ENCODE measurements at regions not wholly inside any gene's neighbourhood (a gene's known extent, or its start where the extent isn't known, plus 50 kb on each side); places are given as distances from the start of the nearest gene placed in this dataset.
"Not testable (repeated sequence)": the region's sequence is repeated elsewhere in the genome, so short reads cannot be mapped to it uniquely, and the experiment has no call there.

- H3K27me3 ChIP-seq (ENCODE audit: insufficient read depth, low read length); H3K27ac ChIP-seq (ENCODE audit: low read depth, low read length); H3K4me3 ChIP-seq (ENCODE audit: low read length); H3K9ac ChIP-seq (ENCODE audit: low read depth, low read length); H3K36me3 ChIP-seq (ENCODE audit: insufficient read depth, low read length); H3K9me3 ChIP-seq (ENCODE audit: insufficient read depth, low read depth, low read length); H3K4me1 ChIP-seq (ENCODE audit: insufficient read depth, low read length): not testable (repeated sequence)
- WGBS = 100% methylated on average over 3 of the region's 4 CpGs
These were observed 197.7 kb downstream of the FGFR2 start for GRCh38 chr10:121400507-121400906.

- Histone ChIP-seq H3K4me1 (ENCODE audit: insufficient read depth, low read length) (no peaks in the 10 kb centered on the region), H3K9ac (ENCODE audit: low read depth, low read length) (no peak overlapping the region), H3K27ac (ENCODE audit: low read depth, low read length) (no peak overlapping the region), H3K36me3 (ENCODE audit: insufficient read depth, low read length) (no peaks in the 10 kb centered on the region), H3K27me3 (ENCODE audit: insufficient read depth, low read length) (no peaks in the 10 kb centered on the region), H3K9me3 (ENCODE audit: insufficient read depth, low read depth, low read length) (no peaks in the 10 kb centered on the region), H3K4me3 (ENCODE audit: low read length) (no peak overlapping the region)
- WGBS = 96% methylated on average over 5 of the region's 5 CpGs
These were observed 194.7 kb downstream of the FGFR2 start for GRCh38 chr10:121403527-121403926.

GRCh38 chr10:121404611-121405010 lies 193.6 kb downstream of the FGFR2 start:
- Histone ChIP-seq H3K27ac (ENCODE audit: low read depth, low read length) (no peak overlapping the region), H3K36me3 (ENCODE audit: insufficient read depth, low read length) (no peaks in the 10 kb centered on the region), H3K9ac (ENCODE audit: low read depth, low read length) (no peak overlapping the region), H3K27me3 (ENCODE audit: insufficient read depth, low read length) (no peaks in the 10 kb centered on the region), H3K9me3 (ENCODE audit: insufficient read depth, low read depth, low read length) (no peaks in the 10 kb centered on the region), H3K4me1 (ENCODE audit: insufficient read depth, low read length) (no peaks in the 10 kb centered on the region), H3K4me3 (ENCODE audit: low read length) (no peak overlapping the region)
- WGBS = 97% methylated on average over 4 of the region's 4 CpGs

GRCh38 chr10:121405096-121405495 lies 193.1 kb downstream of the FGFR2 start:
- H3K36me3 ChIP-seq (ENCODE audit: insufficient read depth, low read length) = no peaks in the 10 kb centered on the region
- H3K9ac ChIP-seq (ENCODE audit: low read depth, low read length) = no peak overlapping the region
- no peaks in the 10 kb centered on the region for H3K27me3 ChIP-seq (ENCODE audit: insufficient read depth, low read length)
- 89% methylated on average over 3 of the region's 3 CpGs for WGBS
- no peak overlapping the region for H3K27ac ChIP-seq (ENCODE audit: low read depth, low read length)
- H3K4me1 ChIP-seq (ENCODE audit: insufficient read depth, low read length) = no peaks in the 10 kb centered on the region
- no peak overlapping the region for H3K4me3 ChIP-seq (ENCODE audit: low read length)
- H3K9me3 ChIP-seq (ENCODE audit: insufficient read depth, low read depth, low read length) = no peaks in the 10 kb centered on the region

GRCh38 chr10:121405549-121405948 lies 192.7 kb downstream of the FGFR2 start:
- H3K9ac ChIP-seq (ENCODE audit: low read depth, low read length) = no peak overlapping the region
- no peaks in the 10 kb centered on the region for H3K9me3 ChIP-seq (ENCODE audit: insufficient read depth, low read depth, low read length)
- H3K27me3 ChIP-seq (ENCODE audit: insufficient read depth, low read length) = no peaks in the 10 kb centered on the region
- 98% methylated on average over 2 of the region's 2 CpGs for WGBS
- no peaks in the 10 kb centered on the region for H3K36me3 ChIP-seq (ENCODE audit: insufficient read depth, low read length)
- no peaks in the 10 kb centered on the region for H3K4me1 ChIP-seq (ENCODE audit: insufficient read depth, low read length)
- H3K4me3 ChIP-seq (ENCODE audit: low read length) = no peak overlapping the region
- no peak overlapping the region for H3K27ac ChIP-seq (ENCODE audit: low read depth, low read length)

GRCh38 chr10:121405953-121406352 lies 192.3 kb downstream of the FGFR2 start:
- Histone ChIP-seq H3K9me3 (ENCODE audit: insufficient read depth, low read depth, low read length) (no peaks in the 10 kb centered on the region), H3K4me3 (ENCODE audit: low read length) (no peak overlapping the region), H3K36me3 (ENCODE audit: insufficient read depth, low read length) (no peaks in the 10 kb centered on the region), H3K27ac (ENCODE audit: low read depth, low read length) (no peak overlapping the region), H3K9ac (ENCODE audit: low read depth, low read length) (no peak overlapping the region), H3K4me1 (ENCODE audit: insufficient read depth, low read length) (no peaks in the 10 kb centered on the region), H3K27me3 (ENCODE audit: insufficient read depth, low read length) (no peaks in the 10 kb centered on the region)
- 93% methylated on average over 5 of the region's 5 CpGs for WGBS

- H3K27ac ChIP-seq (ENCODE audit: low read depth, low read length) = no peak overlapping the region
- WGBS = 94% methylated on average over 10 of the region's 11 CpGs
- H3K9me3 ChIP-seq (ENCODE audit: insufficient read depth, low read depth, low read length) = no peaks in the 10 kb centered on the region
- no peaks in the 10 kb centered on the region for H3K36me3 ChIP-seq (ENCODE audit: insufficient read depth, low read length)
- H3K4me3 ChIP-seq (ENCODE audit: low read length) = no peak overlapping the region
- H3K9ac ChIP-seq (ENCODE audit: low read depth, low read length) = no peak overlapping the region
- no peaks in the 10 kb centered on the region for H3K4me1 ChIP-seq (ENCODE audit: insufficient read depth, low read length)
- H3K27me3 ChIP-seq (ENCODE audit: insufficient read depth, low read length) = no peaks in the 10 kb centered on the region
These were observed 191.3 kb downstream of the FGFR2 start for GRCh38 chr10:121406823-121407545.

- no peaks in the 10 kb centered on the region for H3K27me3 ChIP-seq (ENCODE audit: insufficient read depth, low read length)
- H3K4me3 ChIP-seq (ENCODE audit: low read length) = no peak overlapping the region
- WGBS = 85% methylated on average over 3 of the region's 4 CpGs
- H3K9me3 ChIP-seq (ENCODE audit: insufficient read depth, low read depth, low read length) = no peaks in the 10 kb centered on the region
- H3K36me3 ChIP-seq (ENCODE audit: insufficient read depth, low read length) = no peaks in the 10 kb centered on the region
- no peaks in the 10 kb centered on the region for H3K4me1 ChIP-seq (ENCODE audit: insufficient read depth, low read length)
- H3K9ac ChIP-seq (ENCODE audit: low read depth, low read length) = no peak overlapping the region
- H3K27ac ChIP-seq (ENCODE audit: low read depth, low read length) = no peak overlapping the region
These were observed 188.7 kb downstream of the FGFR2 start for GRCh38 chr10:121409466-121410104.

GRCh38 chr10:121411004-121411403 lies 187.2 kb downstream of the FGFR2 start:
- Histone ChIP-seq H3K36me3 (ENCODE audit: insufficient read depth, low read length) (no peaks in the 10 kb centered on the region), H3K9ac (ENCODE audit: low read depth, low read length) (no peak overlapping the region), H3K27ac (ENCODE audit: low read depth, low read length) (no peak overlapping the region), H3K9me3 (ENCODE audit: insufficient read depth, low read depth, low read length) (no peaks in the 10 kb centered on the region), H3K4me3 (ENCODE audit: low read length) (no peak overlapping the region), H3K27me3 (ENCODE audit: insufficient read depth, low read length) (no peaks in the 10 kb centered on the region), H3K4me1 (ENCODE audit: insufficient read depth, low read length) (no peaks in the 10 kb centered on the region)
- 95% methylated on average over 2 of the region's 2 CpGs for WGBS

- H3K4me3 ChIP-seq (ENCODE audit: low read length) = no peak overlapping the region
- H3K9me3 ChIP-seq (ENCODE audit: insufficient read depth, low read depth, low read length) = no peaks in the 10 kb centered on the region
- H3K36me3 ChIP-seq (ENCODE audit: insufficient read depth, low read length) = no peaks in the 10 kb centered on the region
- H3K4me1 ChIP-seq (ENCODE audit: insufficient read depth, low read length) = no peaks in the 10 kb centered on the region
- no peaks in the 10 kb centered on the region for H3K27me3 ChIP-seq (ENCODE audit: insufficient read depth, low read length)
- no peak overlapping the region for H3K9ac ChIP-seq (ENCODE audit: low read depth, low read length)
- 93% methylated on average over 4 of the region's 5 CpGs for WGBS
- H3K27ac ChIP-seq (ENCODE audit: low read depth, low read length) = no peak overlapping the region
These were observed 184.3 kb downstream of the FGFR2 start for GRCh38 chr10:121413951-121414350.

- Histone ChIP-seq H3K27ac (ENCODE audit: low read depth, low read length) (no peak overlapping the region), H3K27me3 (ENCODE audit: insufficient read depth, low read length) (no peaks in the 10 kb centered on the region), H3K36me3 (ENCODE audit: insufficient read depth, low read length) (no peaks in the 10 kb centered on the region), H3K9ac (ENCODE audit: low read depth, low read length) (no peak overlapping the region), H3K9me3 (ENCODE audit: insufficient read depth, low read depth, low read length) (no peaks in the 10 kb centered on the region), H3K4me3 (ENCODE audit: low read length) (no peak overlapping the region), H3K4me1 (ENCODE audit: insufficient read depth, low read length) (no peaks in the 10 kb centered on the region)
- WGBS = 92% methylated on average over 1 of the region's 1 CpG
These were observed 183.7 kb downstream of the FGFR2 start for GRCh38 chr10:121414366-121415062.
